WTC11 (cell line): ENCODE measurements at regions not wholly inside any gene's neighbourhood (a gene's known extent, or its start where the extent isn't known, plus 50 kb on each side); places are given as distances from the start of the nearest gene placed in this dataset.

Experiments
- EMX1 ChIP-seq: fragments of 250-450 bp; sonication (Bioruptor Pico); IDR thresholded peaks from 2 replicates; pipeline ENCODE4 v1.8.0; 2021; ENCODE audit warnings: mild to moderate bottlenecking
- ETV6 ChIP-seq: sonication (generic); formaldehyde crosslinking; IDR thresholded peaks from 2 replicates; pipeline ENCODE4 v1.8.1; 2022; ENCODE audit warnings: mild to moderate bottlenecking, missing genetic modification reagents
- FOXK1 ChIP-seq: sonication (generic); formaldehyde crosslinking; IDR thresholded peaks from 2 replicates; pipeline ENCODE4 v1.8.0; 2022; ENCODE audit warnings: mild to moderate bottlenecking, moderate library complexity, missing genetic modification reagents
- FOXP1 ChIP-seq: sonication (generic); formaldehyde crosslinking; IDR thresholded peaks from 2 replicates; pipeline ENCODE4 v1.8.0; 2022; ENCODE audit warnings: missing genetic modification reagents, mild to moderate bottlenecking, moderate library complexity, borderline replicate concordance
- NR2C2 ChIP-seq: sonication (generic); formaldehyde crosslinking; IDR thresholded peaks from 2 replicates; pipeline ENCODE4 v1.8.0; 2022; ENCODE audit warnings: mild to moderate bottlenecking, missing genetic modification reagents
- TCF7 ChIP-seq: sonication (generic); formaldehyde crosslinking; IDR thresholded peaks from 2 replicates; pipeline ENCODE4 v1.8.0; 2022; ENCODE audit warnings: mild to moderate bottlenecking, low read depth, missing genetic modification reagents, moderate library complexity
- TP53 ChIP-seq: sonication (generic); formaldehyde crosslinking; IDR thresholded peaks from 2 replicates; pipeline ENCODE4 v1.8.1; 2023; ENCODE audit warnings: mild to moderate bottlenecking, missing genetic modification reagents
- TF ChIP-seq, protein P1 (sequence below): fragments of 200-600 bp; IDR thresholded peaks from 2 replicates; pipeline ENCODE4 v1.8.0; 2022; ENCODE audit warnings: antibody characterized with exemption
- TF ChIP-seq, protein P2 (sequence below): sonication (generic); formaldehyde crosslinking; IDR thresholded peaks from 2 replicates; pipeline ENCODE4 v1.8.1; 2022; ENCODE audit warnings: low read depth, missing genetic modification reagents, borderline replicate concordance
- TF ChIP-seq, protein P3 (sequence below): sonication (generic); formaldehyde crosslinking; IDR thresholded peaks from 2 replicates; pipeline ENCODE4 v1.8.0; 2022; ENCODE audit warnings: mild to moderate bottlenecking, missing genetic modification reagents

DNA sequence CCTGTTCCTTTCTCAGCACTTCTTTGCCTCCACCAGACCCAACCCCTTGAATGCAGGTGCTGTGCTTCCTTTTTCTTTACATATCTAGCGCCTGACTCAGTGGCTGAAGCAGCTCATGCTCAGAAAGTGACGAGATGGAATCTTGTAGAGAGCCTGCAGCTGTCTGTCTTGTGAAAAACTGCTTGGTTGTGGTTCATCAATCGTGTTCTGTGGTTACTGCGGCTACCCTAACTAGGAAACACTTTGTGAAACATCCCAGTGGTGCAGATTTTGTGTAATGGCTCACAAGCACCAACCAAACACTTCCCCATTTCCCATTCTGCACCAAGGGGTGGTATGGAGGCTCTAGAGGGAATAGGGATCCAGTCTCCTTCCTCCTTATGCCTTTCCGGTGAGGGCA lies 307.2 kb upstream of the MMADHC start:
- no peak for TF ChIP-seq TP53
- TF ChIP-seq, protein P1, sequence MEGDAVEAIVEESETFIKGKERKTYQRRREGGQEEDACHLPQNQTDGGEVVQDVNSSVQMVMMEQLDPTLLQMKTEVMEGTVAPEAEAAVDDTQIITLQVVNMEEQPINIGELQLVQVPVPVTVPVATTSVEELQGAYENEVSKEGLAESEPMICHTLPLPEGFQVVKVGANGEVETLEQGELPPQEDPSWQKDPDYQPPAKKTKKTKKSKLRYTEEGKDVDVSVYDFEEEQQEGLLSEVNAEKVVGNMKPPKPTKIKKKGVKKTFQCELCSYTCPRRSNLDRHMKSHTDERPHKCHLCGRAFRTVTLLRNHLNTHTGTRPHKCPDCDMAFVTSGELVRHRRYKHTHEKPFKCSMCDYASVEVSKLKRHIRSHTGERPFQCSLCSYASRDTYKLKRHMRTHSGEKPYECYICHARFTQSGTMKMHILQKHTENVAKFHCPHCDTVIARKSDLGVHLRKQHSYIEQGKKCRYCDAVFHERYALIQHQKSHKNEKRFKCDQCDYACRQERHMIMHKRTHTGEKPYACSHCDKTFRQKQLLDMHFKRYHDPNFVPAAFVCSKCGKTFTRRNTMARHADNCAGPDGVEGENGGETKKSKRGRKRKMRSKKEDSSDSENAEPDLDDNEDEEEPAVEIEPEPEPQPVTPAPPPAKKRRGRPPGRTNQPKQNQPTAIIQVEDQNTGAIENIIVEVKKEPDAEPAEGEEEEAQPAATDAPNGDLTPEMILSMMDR, result no peak
- TF ChIP-seq NR2C2, result no peak
- no peak for TF ChIP-seq EMX1
- TF ChIP-seq, protein P2, sequence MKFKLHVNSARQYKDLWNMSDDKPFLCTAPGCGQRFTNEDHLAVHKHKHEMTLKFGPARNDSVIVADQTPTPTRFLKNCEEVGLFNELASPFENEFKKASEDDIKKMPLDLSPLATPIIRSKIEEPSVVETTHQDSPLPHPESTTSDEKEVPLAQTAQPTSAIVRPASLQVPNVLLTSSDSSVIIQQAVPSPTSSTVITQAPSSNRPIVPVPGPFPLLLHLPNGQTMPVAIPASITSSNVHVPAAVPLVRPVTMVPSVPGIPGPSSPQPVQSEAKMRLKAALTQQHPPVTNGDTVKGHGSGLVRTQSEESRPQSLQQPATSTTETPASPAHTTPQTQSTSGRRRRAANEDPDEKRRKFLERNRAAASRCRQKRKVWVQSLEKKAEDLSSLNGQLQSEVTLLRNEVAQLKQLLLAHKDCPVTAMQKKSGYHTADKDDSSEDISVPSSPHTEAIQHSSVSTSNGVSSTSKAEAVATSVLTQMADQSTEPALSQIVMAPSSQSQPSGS (CRISPR knock-in tag), result no peak
- no peak for TF ChIP-seq FOXP1 (CRISPR knock-in tag)
- TF ChIP-seq, protein P3, sequence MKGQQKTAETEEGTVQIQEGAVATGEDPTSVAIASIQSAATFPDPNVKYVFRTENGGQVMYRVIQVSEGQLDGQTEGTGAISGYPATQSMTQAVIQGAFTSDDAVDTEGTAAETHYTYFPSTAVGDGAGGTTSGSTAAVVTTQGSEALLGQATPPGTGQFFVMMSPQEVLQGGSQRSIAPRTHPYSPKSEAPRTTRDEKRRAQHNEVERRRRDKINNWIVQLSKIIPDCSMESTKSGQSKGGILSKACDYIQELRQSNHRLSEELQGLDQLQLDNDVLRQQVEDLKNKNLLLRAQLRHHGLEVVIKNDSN (CRISPR knock-in tag), result no peak
- TF ChIP-seq ETV6, result no peak
- TF ChIP-seq TCF7 (CRISPR knock-in tag), result no peak
- no peak for TF ChIP-seq FOXK1 (CRISPR knock-in tag)
